Keratinocyte (primary cell): ENCODE measurements at regions not wholly inside any gene's neighbourhood (a gene's known extent, or its start where the extent isn't known, plus 50 kb on each side); places are given as distances from the start of the nearest gene placed in this dataset.

ENCODE experiments used
- DNase-seq: peaks from one replicate; pipeline ENCODE4 v3.0.0-alpha.2; 2011; ENCODE audit warnings: low read depth, missing footprints, low spot score
- FAIRE-seq: peaks from 2 replicates; lab custom pipeline; 2011; peaks lifted over from hg19 to GRCh38; lab: Jason Lieb, UNC
- H2AFZ ChIP-seq: 2 replicates; pipeline ENCODE4 v1.6.0; 2012; ENCODE audit warnings: low read length, control low read depth, inconsistent platforms; ENCODE audit not compliant: control insufficient read depth
- H3K27ac ChIP-seq: 2 replicates; pipeline ENCODE4 v1.5.1; 2011; ENCODE audit warnings: low read length; ENCODE audit not compliant: control insufficient read depth, insufficient read depth
- H3K27me3 ChIP-seq: 3 replicates; pipeline ENCODE4 v1.6.0; 2011; ENCODE audit warnings: low read length; ENCODE audit not compliant: control insufficient read depth, insufficient read depth; ENCODE audit errors: extremely low read depth
- H3K36me3 ChIP-seq, 2 experiments: 2 replicates in 1 of 2; 3 replicates in 1 of 2; pipeline ENCODE4 v1.5.1; 2011; ENCODE audit warnings: low read length in 2 of 2, mild to moderate bottlenecking in 1 of 2; ENCODE audit not compliant: control insufficient read depth in 2 of 2, insufficient read depth in 2 of 2; ENCODE audit errors: extremely low read depth in 1 of 2
- H3K4me1 ChIP-seq: 3 replicates; pipeline ENCODE4 v1.5.1; 2011; ENCODE audit warnings: low read length; ENCODE audit not compliant: control insufficient read depth, insufficient read depth; ENCODE audit errors: extremely low read depth
- H3K4me2 ChIP-seq: 3 replicates; pipeline ENCODE4 v1.6.0; 2011; ENCODE audit warnings: low read depth, low read length; ENCODE audit not compliant: control insufficient read depth, insufficient read depth; ENCODE audit errors: extremely low read depth
- H3K4me3 ChIP-seq, 3 experiments: fragments of 200-600 bp in 1 of 3; sonication (generic) in 1 of 3; 2 replicates in 2 of 3; 3 replicates in 1 of 3; pipeline ENCODE4 v1.5.1; 2011 to 2016; ENCODE audit warnings: low read length in 3 of 3, mild to moderate bottlenecking in 3 of 3, control low read depth in 2 of 3, inconsistent platforms in 1 of 3, low read depth in 1 of 3, mixed read lengths in 1 of 3, mixed run types in 1 of 3, moderate library complexity in 1 of 3; ENCODE audit not compliant: control insufficient read depth in 2 of 3, insufficient read depth in 2 of 3; ENCODE audit errors: extremely low read depth in 1 of 3
- H3K79me2 ChIP-seq: 2 replicates; pipeline ENCODE4 v1.6.0; 2012; ENCODE audit warnings: low read length; ENCODE audit not compliant: control insufficient read depth, insufficient read depth
- H3K9ac ChIP-seq: 3 replicates; pipeline ENCODE4 v1.6.0; 2011; ENCODE audit warnings: low read length; ENCODE audit not compliant: control insufficient read depth, insufficient read depth; ENCODE audit errors: extremely low read depth
- H3K9me1 ChIP-seq: 3 replicates; pipeline ENCODE4 v1.6.0; 2011; ENCODE audit warnings: low read length; ENCODE audit not compliant: control insufficient read depth, insufficient read depth; ENCODE audit errors: extremely low read depth
- H3K9me3 ChIP-seq: 2 replicates; pipeline ENCODE4 v1.5.1; 2012; ENCODE audit warnings: low read depth, low read length; ENCODE audit not compliant: control insufficient read depth
- H4K20me1 ChIP-seq: 3 replicates; pipeline ENCODE4 v1.6.0; 2011; ENCODE audit warnings: low read length; ENCODE audit not compliant: control insufficient read depth, insufficient read depth; ENCODE audit errors: extremely low read depth
- EZH2 ChIP-seq: IDR thresholded peaks from one replicate; pipeline ENCODE4 v1.6.1; 2012; ENCODE audit warnings: inconsistent platforms, mild to moderate bottlenecking, low read length, moderate library complexity
- dilution Hi-C: fragments of 300-500 bp; cut with MboI; formaldehyde crosslinking; loops from one replicate; pipeline ENCODE4 v1.7.0; 2020; ENCODE audit warnings: low sequenced_read_pairs; ENCODE audit not compliant: extremely low pct_ligation_motif_present
- TF ChIP-seq, protein P1 (sequence below), 3 experiments: IDR thresholded peaks in 1 of 3; conservative IDR thresholded peaks in 1 of 3; optimal IDR thresholded peaks in 1 of 3; 2 replicates in 2 of 3; 3 replicates in 1 of 3; pipeline versions ENCODE3 to v1.5.1; 2011; ENCODE audit warnings: low read length in 3 of 3, mild to moderate bottlenecking in 3 of 3, moderate library complexity in 2 of 3, control low read depth in 1 of 3, inconsistent platforms in 1 of 3; ENCODE audit not compliant: insufficient read depth in 2 of 3; ENCODE audit errors: extremely low read depth in 1 of 3

DNA sequence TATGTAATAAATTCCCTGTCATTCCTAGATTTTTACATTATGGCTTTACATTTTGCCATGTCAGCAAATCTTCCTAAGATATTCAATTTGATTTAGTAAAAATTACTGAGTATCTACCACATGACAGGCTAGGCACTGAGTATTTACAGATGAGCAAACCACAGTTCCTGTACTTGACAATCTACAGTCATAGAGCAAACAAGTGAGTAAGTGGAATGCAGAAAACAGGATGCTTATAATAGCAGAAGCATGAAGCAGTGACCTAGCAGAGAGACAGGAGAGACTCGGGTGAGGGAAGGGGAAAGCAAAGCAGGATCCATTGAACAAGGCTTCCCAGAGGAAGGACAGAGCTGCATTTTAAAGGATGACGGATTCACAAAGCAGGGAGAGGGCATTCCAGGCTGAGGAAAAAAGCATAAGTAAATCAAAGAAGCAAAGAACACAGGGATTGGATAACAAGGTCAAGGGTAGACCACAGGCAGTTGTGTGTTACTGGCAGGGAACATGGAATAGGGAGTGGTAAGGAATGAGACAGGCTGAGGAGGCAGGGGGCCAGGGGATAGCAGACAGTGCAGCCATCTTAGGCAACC, 124.7 kb upstream of the C1QTNF7 start:
- no peaks in the 10 kb centered on the region for H4K20me1 ChIP-seq
- H3K9me3 ChIP-seq: no peaks in the 10 kb centered on the region
- no peaks in the 10 kb centered on the region for H3K9me1 ChIP-seq
- dilution Hi-C loops: no loop called here
- no peak overlapping the region for H3K4me2 ChIP-seq
- peaks cover 7% of the 10 kb centered on the region for H3K27me3 ChIP-seq
- H3K79me2 ChIP-seq: no peaks in the 10 kb centered on the region
- no peak overlapping the region for H2AFZ ChIP-seq
- no peak overlapping the region for H3K4me3 ChIP-seq
- FAIRE-seq (no peak), DNase-seq (no peak)
- H3K27ac ChIP-seq: no peak overlapping the region
- no peaks in the 10 kb centered on the region for H3K4me1 ChIP-seq
- no peak overlapping the region for H3K9ac ChIP-seq
- no peaks in the 10 kb centered on the region for H3K36me3 ChIP-seq
- TF ChIP-seq, protein P1, sequence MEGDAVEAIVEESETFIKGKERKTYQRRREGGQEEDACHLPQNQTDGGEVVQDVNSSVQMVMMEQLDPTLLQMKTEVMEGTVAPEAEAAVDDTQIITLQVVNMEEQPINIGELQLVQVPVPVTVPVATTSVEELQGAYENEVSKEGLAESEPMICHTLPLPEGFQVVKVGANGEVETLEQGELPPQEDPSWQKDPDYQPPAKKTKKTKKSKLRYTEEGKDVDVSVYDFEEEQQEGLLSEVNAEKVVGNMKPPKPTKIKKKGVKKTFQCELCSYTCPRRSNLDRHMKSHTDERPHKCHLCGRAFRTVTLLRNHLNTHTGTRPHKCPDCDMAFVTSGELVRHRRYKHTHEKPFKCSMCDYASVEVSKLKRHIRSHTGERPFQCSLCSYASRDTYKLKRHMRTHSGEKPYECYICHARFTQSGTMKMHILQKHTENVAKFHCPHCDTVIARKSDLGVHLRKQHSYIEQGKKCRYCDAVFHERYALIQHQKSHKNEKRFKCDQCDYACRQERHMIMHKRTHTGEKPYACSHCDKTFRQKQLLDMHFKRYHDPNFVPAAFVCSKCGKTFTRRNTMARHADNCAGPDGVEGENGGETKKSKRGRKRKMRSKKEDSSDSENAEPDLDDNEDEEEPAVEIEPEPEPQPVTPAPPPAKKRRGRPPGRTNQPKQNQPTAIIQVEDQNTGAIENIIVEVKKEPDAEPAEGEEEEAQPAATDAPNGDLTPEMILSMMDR (optimal IDR thresholded peaks at IDR 0.05 in 1 of 3, IDR thresholded peaks at IDR 0.05 in 1 of 3, conservative IDR thresholded peaks at IDR 0.05 in 1 of 3; ENCODE audit: extremely low read depth in 1 of 3, insufficient read depth in 2 of 3, low read length in 3 of 3): no peak
- TF ChIP-seq EZH2: no peak

DNA sequence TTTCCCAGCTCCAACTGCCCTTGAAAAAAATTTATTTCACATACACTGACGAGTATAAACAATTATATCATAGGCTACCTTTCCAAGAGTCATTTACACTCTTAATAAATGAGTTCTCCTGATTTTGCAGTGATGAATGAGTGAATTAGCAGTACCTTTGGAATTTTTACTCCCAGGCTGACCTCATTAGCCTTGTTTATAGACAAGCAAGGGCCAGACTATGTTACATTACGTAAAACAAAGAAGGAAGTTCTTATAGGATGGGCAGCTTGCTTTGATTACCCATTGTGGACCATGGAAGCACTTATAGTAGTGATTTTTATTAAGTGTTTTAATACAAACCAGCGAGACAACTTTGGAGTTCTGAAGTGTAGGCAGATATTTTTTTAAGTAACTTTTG, 112.9 kb upstream of the C1QTNF7 start:
- Histone ChIP-seq H3K9me1 (no peaks in the 10 kb centered on the region), H2AFZ (no peak overlapping the region), H3K79me2 (no peaks in the 10 kb centered on the region), H3K4me3 (no peak overlapping the region), H3K36me3 (no peaks in the 10 kb centered on the region), H3K9ac (no peak overlapping the region), H3K4me2 (no peak overlapping the region), H3K27ac (no peak overlapping the region), H4K20me1 (no peaks in the 10 kb centered on the region), H3K4me1 (no peaks in the 10 kb centered on the region), H3K9me3 (no peaks in the 10 kb centered on the region), H3K27me3 (no peaks in the 10 kb centered on the region)
- FAIRE-seq (no peak), DNase-seq (no peak)
- TF ChIP-seq, protein P1 (optimal IDR thresholded peaks at IDR 0.05 in 1 of 3, IDR thresholded peaks at IDR 0.05 in 1 of 3, conservative IDR thresholded peaks at IDR 0.05 in 1 of 3; ENCODE audit: extremely low read depth in 1 of 3, insufficient read depth in 2 of 3, low read length in 3 of 3): no peak
- no peak for TF ChIP-seq EZH2
- dilution Hi-C loops: no loop called here
